Esophagus muscularis mucosa (tissue), 4 donors: ENCODE measurements at regions not wholly inside any gene's neighbourhood (a gene's known extent, or its start where the extent isn't known, plus 50 kb on each side); places are given as distances from the start of the nearest gene placed in this dataset.

Experiments used
- DNase-seq: peaks from one replicate; pipeline ENCODE4 v3.0.0-alpha.2; 2017; ENCODE audit errors: extremely low spot score
- H3K27ac ChIP-seq, 4 donors: fragments of 200-600 bp; sonication (generic); replicated peaks in 1 of 4; 1 replicate in 3 of 4; 2 replicates in 1 of 4; pipeline ENCODE4 v1.5.1; 2016 to 2019; ENCODE audit warnings: mild to moderate bottlenecking in 1 of 4
- H3K27me3 ChIP-seq, 4 donors: fragments of 200-600 bp; sonication (generic); one replicate each; pipeline versions ENCODE4 v1.5.1 to v1.6.0; 2016 to 2019
- H3K36me3 ChIP-seq, 4 donors: fragments of 200-600 bp; sonication (generic); one replicate each; pipeline ENCODE4 v1.5.1; 2016 to 2019
- H3K4me1 ChIP-seq, 4 donors: fragments of 200-600 bp; sonication (generic); one replicate each; pipeline ENCODE4 v1.5.1; 2016 to 2019
- H3K4me3 ChIP-seq, 4 donors: fragments of 200-600 bp; sonication (generic); 1 replicate in 2 of 4; 2 replicates in 2 of 4; pipeline ENCODE4 v1.5.1; 2016 to 2019; ENCODE audit warnings: mild to moderate bottlenecking in 4 of 4, moderate library complexity in 1 of 4
- H3K9me3 ChIP-seq, 4 donors: fragments of 200-600 bp; sonication (generic); 1 replicate in 3 of 4; 2 replicates in 1 of 4; pipeline ENCODE4 v1.5.1; 2016 to 2019
- CTCF ChIP-seq, 3 experiments: fragments of 200-600 bp in 2 of 3; fragments of 450-650 bp in 1 of 3; sonication (generic) in 2 of 3; IDR thresholded peaks; one replicate each; pipeline ENCODE4 v1.5.1; 2017 to 2019; ENCODE audit warnings: antibody characterized with exemption in 3 of 3, mild to moderate bottlenecking in 2 of 3, moderate library complexity in 1 of 3
- EP300 ChIP-seq: sonication (generic); formaldehyde crosslinking; IDR thresholded peaks from one replicate; pipeline ENCODE4 v1.6.1; 2017; ENCODE audit warnings: antibody characterized with exemption
- POLR2A ChIP-seq: fragments of 450-650 bp; IDR thresholded peaks from one replicate; pipeline ENCODE4 v1.6.1; 2017; ENCODE audit warnings: antibody characterized with exemption, moderate library complexity, mild to moderate bottlenecking, low read depth
- POLR2AphosphoS5 ChIP-seq, 2 donors: sonication (generic); formaldehyde crosslinking; IDR thresholded peaks; one replicate each; pipeline ENCODE4 v1.6.1; 2017; ENCODE audit warnings: antibody characterized with exemption in 2 of 2
- WGBS: methylation state at CpG from one replicate; pipeline ENCODE4 v1.1.5; 2018; 5-methylcytosine and 5-hydroxymethylcytosine counted together
- intact Hi-C: fragments of 100-400 bp; cut with DNase I; formaldehyde crosslinking; loops from one replicate; pipeline ENCODE4 v1.15.1; 2023

DNA sequence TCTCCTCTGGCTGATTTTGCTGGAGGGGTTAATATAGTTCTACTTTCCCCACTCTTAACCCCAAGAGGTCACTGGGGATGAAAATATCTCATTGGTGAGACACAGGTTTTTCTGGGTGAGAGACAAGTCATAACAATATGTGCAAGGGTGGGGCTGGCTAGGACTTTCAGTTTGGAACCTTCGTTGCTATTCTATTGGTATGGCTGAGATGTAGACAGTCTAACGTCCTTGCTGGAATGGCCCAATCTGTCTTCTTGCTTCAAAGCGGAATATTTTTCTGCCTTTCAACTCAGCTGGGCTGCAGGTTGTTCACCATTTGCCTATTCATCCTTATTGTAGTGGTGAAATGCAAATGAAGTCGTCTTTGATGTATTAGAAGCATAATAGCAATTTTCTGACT is 267.3 kb upstream of the MKI67 start:
- TF ChIP-seq POLR2AphosphoS5 (IDR thresholded peaks at IDR 0.05): no peak
- no peak for TF ChIP-seq EP300
- TF ChIP-seq CTCF (IDR thresholded peaks at IDR 0.05): no peak
- no peak for TF ChIP-seq POLR2A
- intact Hi-C loops: no loop called here
- no peak for DNase-seq
- no peaks in the 10 kb centered on the region for H3K9me3 ChIP-seq
- peaks cover 0 to 16% (median 0%) of the 10 kb centered on the region in 4 donors for H3K27me3 ChIP-seq
- H3K4me3 ChIP-seq: no peak overlapping the region
- 72% methylated on average over 4 of the region's 4 CpGs for WGBS
- no peaks in the 10 kb centered on the region for H3K36me3 ChIP-seq
- no peaks in the 10 kb centered on the region for H3K4me1 ChIP-seq
- H3K27ac ChIP-seq: no peak overlapping the region

- peaks cover 0 to 4% (median 0%) of the 10 kb centered on the region in 4 donors for H3K27me3 ChIP-seq
- no peaks in the 10 kb centered on the region for H3K4me1 ChIP-seq
- no peak for TF ChIP-seq POLR2A
- TF ChIP-seq POLR2AphosphoS5 (IDR thresholded peaks at IDR 0.05): no peak
- TF ChIP-seq EP300: no peak
- TF ChIP-seq CTCF (IDR thresholded peaks at IDR 0.05): no peak
- no peaks in the 10 kb centered on the region for H3K36me3 ChIP-seq
- peaks cover 0 to 18% (median 9%) of the 10 kb centered on the region in 4 donors for H3K9me3 ChIP-seq
- 90% methylated on average over 8 of the region's 8 CpGs for whole genome bisulfite sequencing
- no peak overlapping the region for H3K27ac ChIP-seq
- no peak for DNase-seq
- intact Hi-C loops: no loop called here
- no peak overlapping the region for H3K4me3 ChIP-seq
Measured at GRCh38 chr10:128398118-128398517, 271.9 kb upstream of the MKI67 start.

DNA sequence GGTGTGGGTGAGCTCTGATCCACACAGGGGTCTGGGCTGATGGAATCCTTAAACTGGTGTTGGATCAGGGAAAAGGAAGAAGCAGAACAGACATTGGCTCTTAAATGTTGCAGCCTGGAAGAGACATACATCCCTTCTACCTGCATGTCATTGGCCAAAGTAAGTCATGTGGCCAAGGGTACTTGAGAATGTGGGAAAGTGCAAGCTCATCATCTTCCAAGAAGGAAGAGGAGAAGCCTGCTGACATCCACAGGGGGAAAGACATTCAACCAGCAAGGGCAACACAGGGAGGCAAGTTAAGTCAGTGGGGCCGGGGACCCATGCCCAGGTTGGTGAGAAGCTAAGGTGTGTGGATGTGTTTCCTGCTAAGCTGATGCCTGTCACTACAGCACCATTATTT is 272.8 kb upstream of the MKI67 start:
- WGBS: 88% methylated on average over 1 of the region's 1 CpG
- Histone ChIP-seq H3K4me3 (no peak overlapping the region), H3K27ac (no peak overlapping the region), H3K27me3 (peaks cover 0 to 4% (median 0%) of the 10 kb centered on the region in 4 donors), H3K9me3 (peaks cover 0 to 21% (median 9%) of the 10 kb centered on the region in 4 donors), H3K36me3 (no peaks in the 10 kb centered on the region), H3K4me1 (no peaks in the 10 kb centered on the region)
- intact Hi-C loops: no loop called here
- no peak for DNase-seq
- TF ChIP-seq CTCF (IDR thresholded peaks at IDR 0.05): no peak

DNA sequence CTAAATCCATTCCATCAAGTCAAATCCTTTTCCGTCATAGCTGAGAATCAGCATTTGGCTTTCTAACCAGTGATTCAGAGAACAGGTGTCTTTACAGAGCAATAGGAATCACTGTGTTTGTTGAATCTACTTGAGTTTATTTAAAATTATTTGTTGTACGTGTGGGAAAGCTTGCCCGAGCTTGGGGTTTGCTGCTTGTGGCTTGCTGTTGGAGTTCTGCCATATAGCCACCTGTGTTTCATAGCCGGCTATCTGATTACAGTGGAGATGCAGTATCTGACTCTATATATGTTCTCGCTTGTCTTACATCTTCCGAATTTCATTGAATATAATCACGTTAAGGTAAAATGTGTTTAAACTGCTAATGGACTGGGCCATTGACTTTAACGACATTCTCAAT is 274.3 kb upstream of the MKI67 start:
- no peaks in the 10 kb centered on the region for H3K36me3 ChIP-seq
- no peaks in the 10 kb centered on the region for H3K4me1 ChIP-seq
- DNase-seq: no peak
- intact Hi-C loops: no loop called here
- H3K9me3 ChIP-seq: peaks cover 0 to 21% (median 9%) of the 10 kb centered on the region in 4 donors
- H3K27me3 ChIP-seq: peaks cover 0 to 7% (median 0%) of the 10 kb centered on the region in 4 donors
- 66% methylated on average over 8 of the region's 8 CpGs for WGBS
- no peak overlapping the region for H3K27ac ChIP-seq
- no peak overlapping the region for H3K4me3 ChIP-seq
- TF ChIP-seq POLR2AphosphoS5 (IDR thresholded peaks at IDR 0.05): no peak
- TF ChIP-seq CTCF (IDR thresholded peaks at IDR 0.05): no peak
- no peak for TF ChIP-seq POLR2A
- no peak for TF ChIP-seq EP300

DNA sequence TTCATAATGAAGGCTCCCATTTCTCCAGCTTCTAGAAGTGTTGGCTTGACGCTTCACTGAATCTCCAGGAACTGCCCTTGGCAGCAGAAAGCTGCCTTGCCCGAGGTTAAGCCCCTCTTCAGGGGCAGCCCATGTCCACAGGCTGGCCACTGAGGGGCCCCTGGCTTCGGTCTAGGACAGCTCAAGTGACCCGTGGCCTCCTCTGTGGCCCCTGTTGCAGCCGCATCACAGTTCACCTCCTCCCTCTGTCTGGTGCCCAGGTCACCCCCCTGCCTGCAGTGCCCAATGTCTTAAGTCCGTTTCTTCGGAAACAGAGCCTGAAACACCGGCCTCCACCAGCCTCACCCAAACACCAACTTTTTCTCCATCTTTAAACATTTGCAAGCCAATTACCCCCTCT is 279.2 kb upstream of the MKI67 start:
- intact Hi-C loops: no loop called here
- DNase-seq: no peak
- no peak overlapping the region for H3K27ac ChIP-seq
- H3K4me1 ChIP-seq: no peaks in the 10 kb centered on the region
- no peaks in the 10 kb centered on the region for H3K36me3 ChIP-seq
- peaks cover 0 to 7% (median 0%) of the 10 kb centered on the region in 4 donors for H3K27me3 ChIP-seq
- H3K9me3 ChIP-seq: peaks cover 0 to 23% (median 16%) of the 10 kb centered on the region in 4 donors
- H3K4me3 ChIP-seq: no peak overlapping the region
- no peak for TF ChIP-seq EP300
- TF ChIP-seq CTCF (IDR thresholded peaks at IDR 0.05): no peak
- no peak for TF ChIP-seq POLR2AphosphoS5 (IDR thresholded peaks at IDR 0.05)
- no peak for TF ChIP-seq POLR2A
- WGBS: 85% methylated on average over 6 of the region's 8 CpGs
